GM23248 (cell line): ENCODE measurements at regions not wholly inside any gene's neighbourhood (a gene's known extent, or its start where the extent isn't known, plus 50 kb on each side); places are given as distances from the start of the nearest gene placed in this dataset.

Source experiments
- EZH2 ChIP-seq: fragments of 200-600 bp; sonication (generic); IDR thresholded peaks from 2 replicates; pipeline ENCODE4 v1.6.1; 2018; ENCODE audit warnings: antibody characterized with exemption, mild to moderate bottlenecking; ENCODE audit not compliant: insufficient read depth, poor library complexity, severe bottlenecking
- EZH2phosphoT487 ChIP-seq: fragments of 200-600 bp; sonication (generic); IDR thresholded peaks from 2 replicates; pipeline ENCODE4 v1.6.1; 2018; ENCODE audit warnings: antibody characterized with exemption, moderate library complexity, mild to moderate bottlenecking, low read depth; ENCODE audit not compliant: insufficient read depth

DNA sequence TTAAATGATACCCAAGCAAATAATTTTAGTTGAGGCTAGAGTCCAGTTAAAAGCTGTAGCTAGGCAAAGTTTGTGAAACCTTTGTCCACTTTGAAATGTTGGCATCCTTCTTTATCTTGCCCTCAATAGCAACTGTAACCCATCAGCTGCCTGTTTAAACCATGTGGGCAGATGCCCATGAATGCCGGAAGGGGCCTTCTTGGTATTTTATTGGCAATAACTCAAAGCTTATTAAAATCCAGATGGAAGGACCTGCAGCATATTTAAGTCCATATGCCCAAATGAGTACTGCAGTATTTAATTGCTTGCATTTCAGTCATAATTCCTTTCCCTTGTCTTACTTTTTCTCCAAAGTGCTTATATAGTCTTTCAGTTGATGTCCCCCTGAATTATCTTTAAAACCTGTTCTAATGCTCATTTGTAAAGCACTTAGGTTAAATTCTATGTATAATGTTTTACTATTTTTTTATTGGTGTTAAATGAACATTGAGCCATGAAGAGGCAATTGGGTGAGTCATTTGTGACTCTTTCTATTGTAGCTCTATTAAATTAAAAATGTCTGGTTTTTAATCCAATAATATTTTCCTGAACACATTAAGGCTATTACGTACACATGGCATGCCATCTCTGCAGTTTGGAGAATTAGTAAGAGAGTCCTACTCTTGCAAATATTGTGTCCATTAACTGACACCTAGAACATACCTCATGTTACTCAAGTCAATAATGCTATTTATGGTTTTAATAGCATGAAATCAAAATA, 225.3 kb downstream of the KCNJ2 start:
- TF ChIP-seq EZH2phosphoT487 (no peak), EZH2 (no peak)
